ENCODE measurements at regions not wholly inside any gene's neighbourhood (a gene's known extent, or its start where the extent isn't known, plus 50 kb on each side); places are given as distances from the start of the nearest gene placed in this dataset.

DNA sequence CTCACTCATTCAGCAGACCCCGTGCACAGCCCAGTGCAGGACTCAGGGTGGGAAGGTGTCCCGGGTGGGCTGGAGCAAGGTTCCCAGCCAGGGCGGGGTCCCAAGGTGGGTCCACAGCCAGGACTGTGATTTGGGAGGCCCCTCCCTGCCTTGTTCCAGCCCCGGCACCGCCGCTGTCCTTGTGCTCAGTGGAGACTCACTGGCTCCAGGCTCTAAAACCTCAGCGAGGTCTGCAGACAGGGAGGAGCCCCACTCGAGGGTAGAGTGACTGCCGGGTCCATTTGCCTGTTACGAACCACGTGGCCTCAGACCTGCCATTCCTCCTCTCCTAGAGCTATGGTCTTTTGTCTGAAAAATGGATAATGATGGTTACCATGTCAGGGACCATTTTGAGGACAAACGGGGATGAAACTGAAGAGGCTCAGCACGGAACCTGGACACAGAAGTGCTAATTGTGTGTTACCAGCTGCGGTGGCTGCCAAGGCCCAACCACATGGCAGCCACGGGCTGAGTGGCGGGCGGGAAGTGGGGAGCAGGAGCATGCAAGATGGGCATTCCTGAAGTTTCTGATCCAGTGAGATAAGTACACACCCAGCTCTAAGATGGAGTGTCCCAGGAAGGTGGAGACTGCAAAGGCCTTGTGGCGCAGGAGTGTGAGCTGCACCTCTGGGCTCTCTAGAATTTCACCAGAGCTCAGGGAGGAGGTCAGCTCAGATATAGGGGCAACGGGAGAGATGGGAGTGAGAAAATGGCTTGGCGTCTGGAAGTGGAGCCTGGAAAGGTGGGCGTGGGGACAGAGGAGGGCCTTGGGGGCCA, 317.6 kb downstream of the SEC14L1 start:
- Histone ChIP-seq H3K79me2 (ENCODE audit: insufficient read depth, low read depth) (peaks cover 84% of the 10 kb centered on the region), H3K4me3 (IDR thresholded peaks at IDR 0.05; ENCODE audit: insufficient read depth, low read depth, low read length) (no peak overlapping the region), H3K4me1 (ENCODE audit: low read depth, poor library complexity, severe bottlenecking) (no peaks in the 10 kb centered on the region), H3K4me2 (no peak overlapping the region), H3K27ac (no peak overlapping the region), H3K36me3 (ENCODE audit: insufficient read depth) (no peaks in the 10 kb centered on the region), H3K9ac (no peak overlapping the region), H4K20me1 (ENCODE audit: insufficient read depth) (0 out of 2 replicates have a peak, but pooled peaks cover 4% of the 10 kb centered on the region), H3K27me3 (ENCODE audit: insufficient read depth, low read depth) (no peaks in the 10 kb centered on the region), H2AFZ (ENCODE audit: low read depth) (no peak overlapping the region)
- TF ChIP-seq, protein P1, sequence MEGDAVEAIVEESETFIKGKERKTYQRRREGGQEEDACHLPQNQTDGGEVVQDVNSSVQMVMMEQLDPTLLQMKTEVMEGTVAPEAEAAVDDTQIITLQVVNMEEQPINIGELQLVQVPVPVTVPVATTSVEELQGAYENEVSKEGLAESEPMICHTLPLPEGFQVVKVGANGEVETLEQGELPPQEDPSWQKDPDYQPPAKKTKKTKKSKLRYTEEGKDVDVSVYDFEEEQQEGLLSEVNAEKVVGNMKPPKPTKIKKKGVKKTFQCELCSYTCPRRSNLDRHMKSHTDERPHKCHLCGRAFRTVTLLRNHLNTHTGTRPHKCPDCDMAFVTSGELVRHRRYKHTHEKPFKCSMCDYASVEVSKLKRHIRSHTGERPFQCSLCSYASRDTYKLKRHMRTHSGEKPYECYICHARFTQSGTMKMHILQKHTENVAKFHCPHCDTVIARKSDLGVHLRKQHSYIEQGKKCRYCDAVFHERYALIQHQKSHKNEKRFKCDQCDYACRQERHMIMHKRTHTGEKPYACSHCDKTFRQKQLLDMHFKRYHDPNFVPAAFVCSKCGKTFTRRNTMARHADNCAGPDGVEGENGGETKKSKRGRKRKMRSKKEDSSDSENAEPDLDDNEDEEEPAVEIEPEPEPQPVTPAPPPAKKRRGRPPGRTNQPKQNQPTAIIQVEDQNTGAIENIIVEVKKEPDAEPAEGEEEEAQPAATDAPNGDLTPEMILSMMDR (conservative IDR thresholded peaks at IDR 0.05; ENCODE audit: low read depth, low read length), result no peak

DNA sequence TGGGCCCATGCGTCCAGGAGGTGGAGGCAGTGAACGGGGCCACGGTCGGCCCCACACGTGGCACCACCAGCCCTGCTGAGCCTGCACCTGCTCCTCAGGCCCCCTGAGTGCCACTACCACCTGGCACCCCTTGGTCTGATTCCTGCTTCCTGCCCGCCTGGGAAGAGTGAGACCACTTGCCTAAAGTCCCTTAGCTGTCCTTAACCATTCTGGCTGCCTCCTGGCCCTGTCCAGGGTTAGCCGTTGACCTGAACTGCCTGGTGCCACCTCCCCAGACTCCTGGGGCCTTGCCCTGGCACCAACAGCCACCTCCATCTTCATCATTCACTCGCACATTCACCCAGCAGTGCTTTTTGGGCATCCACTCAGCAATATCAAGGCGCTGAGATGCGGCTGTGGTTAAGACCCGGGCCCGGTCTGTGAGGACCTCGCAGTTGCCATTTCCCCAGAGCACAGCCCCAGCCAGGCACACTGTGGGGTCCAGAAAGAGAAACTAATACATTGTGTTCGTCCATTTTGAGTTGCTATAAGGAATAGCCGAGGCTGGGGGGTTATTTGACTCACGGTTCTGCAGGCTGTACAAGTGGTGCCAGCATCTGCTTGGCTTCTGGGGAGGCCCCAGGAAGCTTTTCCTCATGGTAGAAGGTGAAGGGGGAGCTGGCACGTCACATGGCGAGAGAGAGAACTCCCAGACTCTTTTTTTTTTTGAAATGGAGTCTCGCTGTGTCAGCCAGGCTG, 318.4 kb downstream of the SEC14L1 start:
- H3K4me3 ChIP-seq (IDR thresholded peaks at IDR 0.05; ENCODE audit: insufficient read depth, low read depth, low read length), result no peak overlapping the region
- no peak overlapping the region for H3K9ac ChIP-seq

DNA sequence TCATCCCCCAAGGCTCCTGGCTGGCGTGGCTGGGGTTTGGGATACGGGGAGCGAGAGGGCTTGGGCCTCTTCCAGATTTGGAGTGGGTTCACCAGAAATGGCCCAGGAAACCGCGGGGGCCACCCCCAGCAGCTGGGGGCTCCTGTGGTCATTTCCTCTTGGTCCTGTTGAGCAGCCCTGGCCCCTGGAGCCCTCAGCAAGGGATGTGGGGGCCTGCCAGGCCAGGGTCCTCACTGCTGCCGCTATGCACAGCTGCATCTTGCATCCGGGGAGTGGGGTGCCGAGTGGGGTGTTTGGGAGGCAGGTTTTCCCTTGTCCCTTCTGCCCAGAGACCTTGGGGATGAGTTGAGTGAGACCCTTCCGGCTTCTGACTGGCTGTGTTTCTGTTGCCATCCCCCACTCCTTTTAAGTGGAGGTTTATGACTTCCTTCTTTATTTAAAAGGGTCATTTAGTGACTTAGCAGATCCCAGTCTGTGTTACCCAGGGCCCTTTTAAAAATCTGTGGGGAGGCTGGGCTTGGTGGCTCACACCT, 319.8 kb downstream of the SEC14L1 start:
- Histone ChIP-seq H3K4me3 (IDR thresholded peaks at IDR 0.05; ENCODE audit: insufficient read depth, low read depth, low read length) (no peak overlapping the region), H3K9ac (no peak overlapping the region), H3K4me2 (no peak overlapping the region), H3K4me1 (ENCODE audit: low read depth, poor library complexity, severe bottlenecking) (peaks cover 17% of the 10 kb centered on the region), H3K27me3 (ENCODE audit: insufficient read depth, low read depth) (no peaks in the 10 kb centered on the region), H2AFZ (ENCODE audit: low read depth) (no peak overlapping the region), H3K27ac (no peak overlapping the region), H3K36me3 (ENCODE audit: insufficient read depth) (no peaks in the 10 kb centered on the region), H3K79me2 (ENCODE audit: insufficient read depth, low read depth) (peaks cover 77% of the 10 kb centered on the region), H4K20me1 (ENCODE audit: insufficient read depth) (peaks cover 9% of the 10 kb centered on the region; the same call in 1 of the 2 replicates)
- TF ChIP-seq, protein P1 (conservative IDR thresholded peaks at IDR 0.05; ENCODE audit: low read depth, low read length), result no peak

More for the DNA sequence above, 318.4 kb downstream of the SEC14L1 start:
- Histone ChIP-seq H3K27ac (no peak overlapping the region), H3K4me2 (no peak overlapping the region), H3K36me3 (ENCODE audit: insufficient read depth) (no peaks in the 10 kb centered on the region), H2AFZ (ENCODE audit: low read depth) (no peak overlapping the region), H3K79me2 (ENCODE audit: insufficient read depth, low read depth) (peaks cover 82% of the 10 kb centered on the region), H3K4me1 (ENCODE audit: low read depth, poor library complexity, severe bottlenecking) (peaks cover 5% of the 10 kb centered on the region), H4K20me1 (ENCODE audit: insufficient read depth) (peaks cover 4% of the 10 kb centered on the region; the same call in 1 of the 2 replicates), H3K27me3 (ENCODE audit: insufficient read depth, low read depth) (no peaks in the 10 kb centered on the region)
- TF ChIP-seq, protein P1 (conservative IDR thresholded peaks at IDR 0.05; ENCODE audit: low read depth, low read length), result no peak

DNA sequence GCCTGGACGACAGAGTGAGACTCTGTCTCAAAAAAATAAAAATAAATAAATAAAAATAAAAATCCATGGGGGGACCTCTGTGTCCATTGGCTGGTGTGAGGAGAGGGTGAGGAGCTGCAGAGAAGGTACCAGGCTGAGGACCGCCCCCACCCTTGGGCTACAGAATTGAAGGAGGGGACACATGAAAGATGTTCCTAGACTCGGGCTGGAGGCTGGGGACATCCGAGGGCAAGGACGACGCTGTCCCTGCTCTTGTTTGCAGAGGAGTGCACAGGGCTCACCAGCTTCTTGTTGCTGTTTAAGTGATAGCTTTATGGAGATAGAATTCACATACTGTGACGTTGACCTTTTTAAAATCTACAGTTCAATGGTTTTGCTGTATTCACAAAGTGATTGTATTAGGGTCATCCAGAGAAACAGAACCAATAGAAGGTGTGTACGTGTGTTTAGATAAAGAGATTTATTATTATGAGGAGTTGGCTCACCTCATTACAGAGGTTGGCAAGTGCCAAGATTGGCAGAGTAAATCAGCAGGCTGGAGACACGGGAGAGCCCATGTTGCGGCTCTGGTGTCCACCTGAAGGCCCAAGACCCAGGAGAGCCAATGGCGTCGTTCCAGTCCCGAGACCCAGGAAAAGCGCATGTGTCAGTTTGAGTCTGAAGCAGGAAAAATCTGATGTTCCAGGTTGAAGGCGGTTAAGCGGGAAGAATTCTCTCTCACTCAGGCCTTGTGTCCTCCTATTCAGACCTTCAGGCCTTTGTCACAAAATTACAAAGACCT, 320.7 kb downstream of the SEC14L1 start:
- Histone ChIP-seq H4K20me1 (ENCODE audit: insufficient read depth) (peaks cover 9% of the 10 kb centered on the region; the same call in 1 of the 2 replicates), H3K9ac (no peak overlapping the region), H3K79me2 (ENCODE audit: insufficient read depth, low read depth) (peaks cover 76% of the 10 kb centered on the region), H3K4me2 (no peak overlapping the region), H3K4me3 (IDR thresholded peaks at IDR 0.05; ENCODE audit: insufficient read depth, low read depth, low read length) (no peak overlapping the region), H2AFZ (ENCODE audit: low read depth) (no peak overlapping the region), H3K27me3 (ENCODE audit: insufficient read depth, low read depth) (no peaks in the 10 kb centered on the region), H3K4me1 (ENCODE audit: low read depth, poor library complexity, severe bottlenecking) (peaks cover 25% of the 10 kb centered on the region), H3K27ac (no peak overlapping the region), H3K36me3 (ENCODE audit: insufficient read depth) (no peaks in the 10 kb centered on the region)
- TF ChIP-seq, protein P1 (conservative IDR thresholded peaks at IDR 0.05; ENCODE audit: low read depth, low read length), result no peak
